Immature natural killer cell (primary cell): ENCODE measurements at regions not wholly inside any gene's neighbourhood (a gene's known extent, or its start where the extent isn't known, plus 50 kb on each side); places are given as distances from the start of the nearest gene placed in this dataset.
A peak's percentile ranks its signal among the peaks of the same experiment; 100 is the strongest.

Experiments used
- DNase-seq, 3 donors: peaks; one replicate each; pipeline ENCODE4 v3.0.0; 2022; ENCODE audit warnings: mixed read lengths in 1 of 3
- H3K27ac Mint-ChIP-seq, 6 donors: one replicate each; pipeline ENCODE4 v1.8.0; 2020; ENCODE audit warnings: mixed read lengths in 6 of 6, mild to moderate bottlenecking in 5 of 6, inconsistent platforms in 4 of 6, moderate library complexity in 3 of 6
- H3K27me3 Mint-ChIP-seq, 3 donors: one replicate each; pipeline ENCODE4 v1.8.0; 2020 to 2021; ENCODE audit warnings: low read depth in 3 of 3, mild to moderate bottlenecking in 3 of 3, mixed read lengths in 3 of 3, moderate library complexity in 3 of 3, inconsistent platforms in 1 of 3
- H3K36me3 Mint-ChIP-seq, 3 donors: one replicate each; pipeline ENCODE4 v1.8.0; 2020; ENCODE audit warnings: mixed read lengths in 3 of 3, inconsistent platforms in 2 of 3, mild to moderate bottlenecking in 2 of 3
- H3K4me1 Mint-ChIP-seq, 2 donors: one replicate each; pipeline ENCODE4 v1.8.0; 2020; ENCODE audit warnings: inconsistent platforms in 2 of 2, mild to moderate bottlenecking in 2 of 2, mixed read lengths in 2 of 2, moderate library complexity in 1 of 2
- H3K4me3 Mint-ChIP-seq, 5 donors: one replicate each; pipeline ENCODE4 v1.8.0; 2020; ENCODE audit warnings: mild to moderate bottlenecking in 5 of 5, mixed read lengths in 5 of 5, inconsistent platforms in 3 of 5, moderate library complexity in 3 of 5
- H3K9me3 Mint-ChIP-seq, 6 donors: one replicate each; pipeline ENCODE4 v1.8.0; 2020; ENCODE audit warnings: mild to moderate bottlenecking in 6 of 6, mixed read lengths in 6 of 6, inconsistent platforms in 4 of 6, moderate library complexity in 3 of 6

DNA sequence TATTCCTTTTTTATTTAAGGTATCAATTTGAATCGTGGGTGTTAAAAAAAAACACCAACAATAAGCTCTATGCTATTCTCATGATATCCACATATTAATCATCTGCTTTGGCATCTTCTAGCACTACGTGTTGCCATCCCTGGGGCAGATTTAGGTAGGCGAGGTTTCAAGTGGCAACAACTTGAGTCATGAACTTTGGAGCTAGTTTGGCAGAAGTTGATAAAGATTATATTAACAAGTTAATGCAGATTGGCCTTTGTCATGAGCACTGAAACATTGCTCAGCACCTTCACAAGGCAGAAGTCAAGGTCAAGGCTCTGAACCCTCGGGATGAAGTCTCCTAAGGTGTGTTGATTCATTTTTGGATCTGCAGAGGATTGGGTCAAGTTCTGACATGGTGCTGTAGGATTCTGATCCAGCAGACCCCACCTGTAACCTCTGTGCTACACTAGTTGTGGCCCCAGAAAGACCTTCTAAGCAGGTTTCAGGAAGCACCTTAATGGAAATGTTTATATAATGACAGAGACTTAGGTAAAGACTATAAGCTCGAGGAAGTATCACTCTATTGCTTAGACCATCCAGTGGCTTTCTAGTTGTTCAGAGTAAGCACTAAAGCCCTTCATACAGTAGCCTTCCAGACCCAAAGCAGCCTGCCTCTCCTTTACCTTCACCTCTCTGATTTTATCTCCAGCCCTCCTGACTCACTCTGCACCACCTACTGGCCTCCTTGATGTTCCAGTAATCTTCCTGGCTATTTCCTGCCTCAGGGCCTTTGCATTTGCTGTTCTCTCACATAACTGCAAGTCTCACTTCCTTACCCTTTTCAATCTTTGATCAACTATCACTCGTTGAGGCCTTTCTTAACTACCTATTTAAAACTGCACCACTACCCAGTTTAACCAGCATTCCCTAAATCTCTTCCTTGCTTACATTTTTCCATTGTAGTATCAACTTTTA, 117.0 kb upstream of the SLC4A4 start:
- Mint-ChIP-seq H3K4me1 (peaks cover 39 to 41% of the 10 kb centered on the region in 2 donors), H3K9me3 (no peaks in the 10 kb centered on the region), H3K27ac (no peak overlapping the region), H3K4me3 (no peak overlapping the region), H3K36me3 (peaks cover 0 to 5% (median 0%) of the 10 kb centered on the region in 3 donors), H3K27me3 (peaks cover 2 to 5% (median 2%) of the 10 kb centered on the region in 3 donors)
- no peak for DNase-seq

DNA sequence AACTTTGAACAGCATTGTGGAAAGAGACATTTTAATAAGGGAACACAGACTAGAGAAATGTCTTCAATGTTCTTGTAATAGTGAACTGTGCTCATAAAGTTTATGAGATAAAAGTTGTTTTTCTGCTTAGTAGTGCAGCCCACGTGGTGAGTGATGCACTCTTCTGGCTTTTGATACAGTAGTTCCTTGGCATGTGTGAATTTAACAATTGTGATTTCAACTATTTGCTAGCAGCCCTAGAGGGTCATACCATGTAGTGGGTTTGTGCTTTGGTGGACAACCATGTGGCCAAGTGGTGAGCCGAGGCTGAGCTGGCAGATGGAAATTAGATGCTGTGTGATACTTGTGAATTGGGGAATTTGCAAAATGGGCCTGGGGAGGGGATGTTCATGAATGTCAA, 116.2 kb upstream of the SLC4A4 start:
- peak overlapping the region in 3 of 5 donors; percentile 8 to 35 (median 22) for H3K4me3 Mint-ChIP-seq

DNA sequence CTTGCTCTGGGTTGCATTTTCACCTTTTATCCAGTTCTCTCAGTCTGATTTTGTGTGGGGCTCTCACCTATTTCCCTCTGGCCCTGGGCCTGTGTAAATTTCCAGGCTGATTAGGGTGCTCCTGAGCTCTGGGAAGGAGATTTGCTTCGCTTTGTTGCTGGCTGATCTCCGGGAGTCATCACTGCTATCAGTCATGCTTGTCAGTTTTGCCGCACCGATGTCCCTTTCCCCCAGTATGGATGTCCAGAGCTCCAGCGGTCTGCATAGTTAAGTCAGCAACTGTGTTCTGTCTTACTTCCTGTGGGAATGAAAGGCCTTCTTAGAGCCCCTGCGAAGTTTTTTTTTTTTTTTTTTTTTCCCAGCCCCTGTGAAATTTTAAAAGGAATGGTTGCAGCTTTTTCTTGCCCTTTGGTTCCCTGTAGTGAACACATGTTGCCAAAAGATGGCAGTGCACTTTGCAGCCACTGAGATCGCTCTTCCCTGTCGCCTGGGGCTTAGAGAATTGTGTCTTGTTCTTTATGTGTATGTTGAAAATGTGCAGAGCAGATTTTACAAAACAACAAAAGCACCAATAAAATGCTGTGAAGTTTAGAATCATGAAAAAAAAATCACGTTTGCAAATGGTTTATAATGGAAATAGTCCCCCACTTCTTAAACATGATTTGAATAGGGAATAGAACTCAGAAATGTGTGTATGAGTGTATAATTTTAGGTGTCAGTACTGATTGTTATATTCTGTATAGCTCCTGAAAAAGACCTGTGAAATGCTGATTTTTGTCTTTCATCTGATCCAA, 109.1 kb upstream of the SLC4A4 start:
- peaks cover 15 to 16% of the 10 kb centered on the region in 2 donors for H3K4me1 Mint-ChIP-seq
- H3K4me3 Mint-ChIP-seq: peak overlapping the region in 1 of 5 donors; percentile 41
- H3K27me3 Mint-ChIP-seq: peaks cover 0 to 2% (median 2%) of the 10 kb centered on the region in 3 donors

More for the DNA sequence above, 116.2 kb upstream of the SLC4A4 start:
- H3K4me1 Mint-ChIP-seq: peaks cover 30 to 38% of the 10 kb centered on the region in 2 donors
- H3K36me3 Mint-ChIP-seq: peaks cover 0 to 5% (median 0%) of the 10 kb centered on the region in 3 donors
- no peak for DNase-seq
- H3K27ac Mint-ChIP-seq: peak overlapping the region in 3 of 6 donors; percentile 17 to 63 (median 35)
- peaks cover 2 to 5% (median 2%) of the 10 kb centered on the region in 3 donors for H3K27me3 Mint-ChIP-seq
- H3K9me3 Mint-ChIP-seq: no peaks in the 10 kb centered on the region

DNA sequence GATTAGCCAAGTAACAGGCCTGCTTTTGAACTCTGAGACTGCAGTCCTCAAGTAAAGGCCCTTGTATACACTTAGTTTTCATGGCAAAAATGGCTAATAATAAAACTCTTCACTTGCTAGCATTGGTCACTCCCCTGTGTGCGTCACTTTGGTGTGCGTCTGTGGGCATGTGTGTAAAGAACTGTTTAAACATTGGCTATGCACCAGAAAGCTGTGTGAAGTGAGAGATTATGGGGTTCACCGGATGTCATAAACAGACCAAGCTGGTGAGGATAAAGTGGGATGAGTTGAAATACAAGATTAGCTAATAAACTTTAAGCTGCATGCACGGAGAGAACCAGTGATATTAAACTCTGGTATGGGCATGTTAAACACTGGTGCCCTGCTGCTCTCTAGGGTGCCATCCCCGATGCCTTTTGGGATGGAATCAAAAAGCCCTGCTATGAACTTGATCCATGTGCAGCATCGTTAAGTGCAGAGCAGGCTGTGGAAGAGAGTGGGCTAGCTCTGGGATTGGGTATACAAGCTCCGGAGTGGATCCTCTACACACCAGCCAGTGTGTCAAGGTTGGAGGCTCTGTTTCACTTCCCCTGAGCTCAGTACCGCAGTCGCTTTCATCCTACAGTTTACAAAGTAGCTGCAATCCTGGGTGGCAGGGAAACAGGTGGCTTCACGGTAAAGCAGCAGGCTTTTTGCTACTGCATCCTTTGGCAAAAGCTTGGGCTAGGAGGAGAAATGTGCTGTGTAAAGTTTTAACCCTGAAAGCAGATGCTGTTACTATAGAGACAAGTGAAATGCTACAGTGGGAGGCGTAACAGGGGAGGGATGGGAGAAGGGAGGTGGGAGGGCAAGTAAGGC, 108.3 kb upstream of the SLC4A4 start:
- Mint-ChIP-seq H3K27me3 (peaks cover 0 to 2% (median 2%) of the 10 kb centered on the region in 3 donors), H3K27ac (no peak overlapping the region), H3K4me3 (no peak overlapping the region), H3K9me3 (no peaks in the 10 kb centered on the region), H3K4me1 (peaks cover 15 to 16% of the 10 kb centered on the region in 2 donors), H3K36me3 (no peaks in the 10 kb centered on the region)
- no peak for DNase-seq

More for the DNA sequence above, 109.1 kb upstream of the SLC4A4 start:
- H3K36me3 Mint-ChIP-seq: no peaks in the 10 kb centered on the region
- H3K9me3 Mint-ChIP-seq: no peaks in the 10 kb centered on the region
- no peak for DNase-seq
- H3K27ac Mint-ChIP-seq: no peak overlapping the region

DNA sequence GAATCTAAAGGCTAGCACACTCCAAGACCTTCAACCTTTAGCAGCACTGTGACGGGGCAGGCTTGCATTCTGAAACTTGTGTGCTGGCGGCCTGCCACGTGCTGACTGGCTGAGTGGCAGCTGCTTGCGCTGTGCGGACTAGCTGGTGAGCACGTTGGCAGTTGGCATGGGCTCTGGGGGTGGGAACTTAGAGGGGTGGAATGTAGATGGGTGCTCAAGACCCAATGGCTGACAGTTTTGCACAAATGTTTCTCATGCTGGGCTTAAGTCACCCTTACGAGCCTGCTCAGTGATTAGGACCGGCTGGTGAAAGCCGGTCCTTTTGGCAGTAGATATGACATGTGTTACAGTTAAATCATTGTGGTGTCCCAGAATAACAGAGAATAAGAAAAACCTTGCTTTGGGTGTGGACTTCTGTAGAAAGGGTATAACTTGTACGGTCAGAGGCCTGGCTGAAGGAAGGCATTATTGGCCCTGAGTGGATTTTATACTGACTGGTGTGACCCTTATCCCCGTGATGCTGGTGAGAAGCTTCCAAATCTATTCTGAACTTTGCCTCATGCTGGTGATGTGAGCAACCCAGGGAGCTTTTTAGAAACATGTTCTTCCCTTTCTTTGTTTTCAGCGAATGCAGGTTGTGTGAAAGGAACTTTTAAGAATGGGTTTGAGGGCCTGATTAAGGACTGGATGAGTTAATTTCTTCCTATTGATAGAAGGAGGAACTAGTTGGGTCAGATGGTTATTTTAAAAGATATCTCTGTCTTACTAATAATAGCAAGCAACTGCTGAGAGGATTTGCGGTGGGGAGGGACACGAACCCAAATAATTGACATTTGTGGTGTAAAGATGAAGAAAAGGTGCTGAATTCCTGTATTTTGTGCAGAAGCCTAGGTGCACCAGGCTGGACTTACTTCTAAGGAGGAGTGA, 107.4 kb upstream of the SLC4A4 start:
- no peak for DNase-seq
- no peak overlapping the region for H3K4me3 Mint-ChIP-seq
- H3K27me3 Mint-ChIP-seq: peaks cover 0 to 2% (median 2%) of the 10 kb centered on the region in 3 donors
- peaks cover 15 to 16% of the 10 kb centered on the region in 2 donors for H3K4me1 Mint-ChIP-seq
- no peaks in the 10 kb centered on the region for H3K36me3 Mint-ChIP-seq
- H3K9me3 Mint-ChIP-seq: no peaks in the 10 kb centered on the region
- H3K27ac Mint-ChIP-seq: no peak overlapping the region

DNA sequence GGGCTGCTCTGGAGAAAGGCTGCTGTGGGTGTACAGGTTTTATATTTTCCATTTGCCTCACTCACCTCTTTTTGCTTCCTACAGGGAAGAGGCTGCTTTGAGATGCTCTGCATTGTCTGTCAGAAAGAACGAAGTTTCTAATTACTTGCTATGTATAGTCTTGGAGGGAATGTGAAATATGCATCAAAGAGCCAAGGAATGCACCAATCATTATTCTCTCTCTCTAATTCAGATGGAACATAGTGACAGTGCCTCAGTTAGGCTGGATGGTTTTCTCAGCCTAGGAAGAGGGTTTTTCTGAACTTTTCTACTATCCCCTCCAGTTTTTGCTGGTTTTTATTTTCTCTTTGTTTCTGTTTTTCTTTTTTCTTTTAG, 106.8 kb upstream of the SLC4A4 start:
- peaks cover 12 to 16% of the 10 kb centered on the region in 2 donors for H3K4me1 Mint-ChIP-seq
- no peak overlapping the region for H3K27ac Mint-ChIP-seq
- peaks cover 0 to 2% (median 2%) of the 10 kb centered on the region in 3 donors for H3K27me3 Mint-ChIP-seq
- H3K36me3 Mint-ChIP-seq: no peaks in the 10 kb centered on the region
- no peak overlapping the region for H3K4me3 Mint-ChIP-seq
- no peak for DNase-seq
- H3K9me3 Mint-ChIP-seq: no peaks in the 10 kb centered on the region

DNA sequence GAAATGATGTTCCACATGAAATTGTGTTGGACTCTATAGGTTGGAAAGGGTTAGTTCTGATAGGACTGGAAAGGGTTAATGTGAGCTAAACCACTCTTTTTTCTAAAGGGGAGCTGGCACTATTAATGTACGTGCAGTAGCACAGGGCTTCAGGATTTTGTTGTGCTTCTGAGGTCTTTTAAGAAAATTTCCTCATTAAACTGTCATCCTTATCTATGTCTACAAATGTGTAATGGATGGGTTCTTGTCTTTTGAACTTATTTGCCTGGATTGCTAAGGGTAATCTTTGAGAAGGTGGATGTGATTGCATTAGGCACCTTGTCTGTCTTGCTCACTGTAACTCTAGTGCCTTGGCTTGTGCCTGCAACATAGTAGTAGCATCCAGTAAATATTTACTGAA, 106.0 kb upstream of the SLC4A4 start:
- H3K4me3 Mint-ChIP-seq: no peak overlapping the region
- H3K4me1 Mint-ChIP-seq: peaks cover 10 to 16% of the 10 kb centered on the region in 2 donors
- H3K9me3 Mint-ChIP-seq: no peaks in the 10 kb centered on the region
- H3K27ac Mint-ChIP-seq: no peak overlapping the region
- H3K27me3 Mint-ChIP-seq: peaks cover 0 to 2% (median 2%) of the 10 kb centered on the region in 3 donors
- no peak for DNase-seq
- H3K36me3 Mint-ChIP-seq: no peaks in the 10 kb centered on the region

DNA sequence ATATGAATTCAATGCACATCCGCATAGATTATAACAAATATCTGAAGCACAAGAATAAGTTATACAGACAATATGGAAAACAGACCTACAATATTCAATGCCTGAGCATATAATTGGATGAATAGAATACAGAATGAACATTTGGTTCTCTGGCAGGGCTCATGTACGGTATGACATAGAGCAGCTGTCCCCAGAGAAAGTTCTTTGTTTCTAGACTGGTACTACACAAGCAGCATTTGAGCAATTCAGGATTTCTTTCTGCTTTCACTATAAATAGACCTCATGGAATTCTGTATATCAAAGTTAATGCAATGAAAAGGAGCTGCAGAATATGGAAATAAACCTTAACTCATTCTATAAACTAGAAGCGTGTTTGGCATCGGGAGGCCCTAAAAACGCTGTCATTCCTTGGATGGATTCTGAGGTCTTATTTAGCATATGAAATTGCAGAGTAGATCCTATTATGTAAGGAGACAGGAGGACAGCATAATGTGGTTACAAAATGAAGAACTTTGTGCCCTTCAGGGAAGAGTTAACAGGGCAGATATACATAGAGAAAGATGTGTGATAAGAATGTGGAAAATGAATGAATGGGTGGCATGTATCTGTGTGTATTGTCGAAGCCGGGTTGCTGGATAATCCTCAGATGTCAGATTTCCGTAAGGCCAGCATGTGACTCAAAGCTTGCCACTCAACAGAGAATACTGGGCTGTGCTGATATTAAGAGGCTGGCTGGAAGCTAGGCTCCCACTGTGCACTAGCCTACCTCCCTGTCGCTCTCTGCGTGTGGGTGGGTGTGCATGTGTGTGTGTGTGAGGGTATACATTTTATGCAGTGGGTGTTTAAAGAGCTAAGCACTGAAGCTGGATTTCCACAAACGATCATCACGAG, 103.3 kb upstream of the SLC4A4 start:
- Mint-ChIP-seq H3K4me3 (no peak overlapping the region), H3K27ac (no peak overlapping the region), H3K4me1 (peaks cover 10 to 11% of the 10 kb centered on the region in 2 donors), H3K36me3 (no peaks in the 10 kb centered on the region), H3K9me3 (no peaks in the 10 kb centered on the region), H3K27me3 (peaks cover 0 to 2% (median 2%) of the 10 kb centered on the region in 3 donors)
- no peak for DNase-seq

DNA sequence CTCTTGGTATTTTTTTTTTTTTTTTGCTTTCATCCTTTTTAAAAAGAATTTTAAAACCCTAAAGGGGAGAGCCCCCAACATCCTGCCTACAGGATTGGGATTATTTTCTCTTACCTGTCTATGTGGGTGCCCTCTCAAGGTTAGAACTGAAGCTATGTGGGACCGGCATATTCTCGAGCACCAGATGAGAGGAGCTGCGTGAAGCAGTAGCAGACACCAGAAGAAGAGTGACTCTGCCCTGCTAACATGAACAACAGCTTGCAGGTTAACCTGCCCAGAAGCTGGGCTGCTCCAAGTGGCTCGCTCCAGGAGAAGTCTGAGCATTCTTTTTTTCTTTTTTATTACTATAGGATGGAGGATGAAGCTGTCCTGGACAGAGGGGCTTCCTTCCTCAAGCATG, 102.6 kb upstream of the SLC4A4 start:
- H3K36me3 Mint-ChIP-seq: no peaks in the 10 kb centered on the region
- H3K27me3 Mint-ChIP-seq: peaks cover 0 to 2% (median 2%) of the 10 kb centered on the region in 3 donors
- no peak overlapping the region for H3K27ac Mint-ChIP-seq

DNA sequence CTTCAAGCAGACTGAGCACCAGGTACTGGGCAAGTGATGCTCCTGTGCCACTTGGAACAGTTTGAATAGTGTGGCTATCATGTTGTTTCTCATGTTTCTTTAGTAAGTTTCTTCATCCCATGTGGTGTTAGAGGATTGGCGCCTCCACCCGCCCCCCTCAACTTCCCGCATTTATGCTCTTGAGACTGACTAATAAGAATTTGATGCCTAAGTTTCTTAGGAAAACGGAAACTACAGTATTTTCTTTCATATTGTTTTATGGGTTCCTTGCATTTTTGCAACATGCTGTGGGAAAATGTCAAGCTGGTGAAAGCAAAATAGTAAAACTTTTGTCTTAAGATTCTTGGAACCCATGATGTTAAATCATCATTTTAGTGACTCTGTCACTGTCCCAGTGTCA, 101.2 kb upstream of the SLC4A4 start:
- no peak overlapping the region for H3K27ac Mint-ChIP-seq
- H3K4me3 Mint-ChIP-seq: no peak overlapping the region
- H3K36me3 Mint-ChIP-seq: no peaks in the 10 kb centered on the region
- H3K4me1 Mint-ChIP-seq: peaks cover 10 to 11% of the 10 kb centered on the region in 2 donors
- H3K9me3 Mint-ChIP-seq: no peaks in the 10 kb centered on the region
- H3K27me3 Mint-ChIP-seq: peaks cover 0 to 2% (median 2%) of the 10 kb centered on the region in 3 donors
- no peak for DNase-seq

More for the DNA sequence above, 102.6 kb upstream of the SLC4A4 start:
- no peak for DNase-seq
- no peaks in the 10 kb centered on the region for H3K9me3 Mint-ChIP-seq
- no peak overlapping the region for H3K4me3 Mint-ChIP-seq
- peaks cover 10 to 11% of the 10 kb centered on the region in 2 donors for H3K4me1 Mint-ChIP-seq

DNA sequence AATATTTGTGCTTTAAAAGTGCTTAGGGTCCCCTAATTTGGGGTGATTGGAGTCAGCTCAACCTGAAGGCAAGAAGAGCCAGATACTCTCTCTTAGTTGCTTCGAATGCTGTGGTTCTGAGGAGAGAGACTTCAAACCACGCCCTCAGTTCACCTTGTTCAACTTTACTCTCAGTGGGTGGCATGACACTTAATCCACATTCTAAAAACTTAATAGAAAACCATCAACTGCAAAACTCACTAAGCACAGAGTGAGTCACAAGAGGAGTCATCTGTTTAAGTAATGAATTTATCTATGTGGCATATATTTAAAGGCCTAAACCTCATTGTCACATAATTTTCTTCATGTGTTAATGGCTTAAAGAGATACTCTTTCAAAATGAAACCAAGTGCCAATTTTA, 99.5 kb upstream of the SLC4A4 start:
- no peak overlapping the region for H3K27ac Mint-ChIP-seq
- no peaks in the 10 kb centered on the region for H3K9me3 Mint-ChIP-seq
- H3K4me1 Mint-ChIP-seq: peaks cover 8 to 10% of the 10 kb centered on the region in 2 donors
- no peak overlapping the region for H3K4me3 Mint-ChIP-seq
- no peak for DNase-seq
- peaks cover 0 to 4% (median 0%) of the 10 kb centered on the region in 3 donors for H3K36me3 Mint-ChIP-seq
- no peaks in the 10 kb centered on the region for H3K27me3 Mint-ChIP-seq

DNA sequence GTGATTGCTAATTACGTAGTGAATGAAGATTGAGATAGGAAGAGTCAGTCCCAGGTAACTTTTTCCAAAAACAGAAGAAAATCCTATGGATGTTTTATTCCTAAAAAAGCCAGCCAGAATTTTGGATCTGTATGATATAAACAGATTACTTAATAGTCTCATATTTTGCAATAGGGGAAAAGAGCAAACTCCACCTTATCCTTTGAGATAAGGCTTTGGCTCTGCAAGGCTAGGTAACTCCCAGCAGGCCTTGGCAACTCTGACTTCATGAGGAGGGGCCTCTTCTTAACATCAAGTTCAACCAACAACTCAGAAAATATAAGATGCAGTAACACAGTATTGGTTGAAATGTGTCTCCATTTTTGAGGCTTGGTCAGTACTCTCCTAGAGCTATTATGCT, 98.7 kb upstream of the SLC4A4 start:
- Mint-ChIP-seq H3K9me3 (no peaks in the 10 kb centered on the region), H3K36me3 (peaks cover 0 to 6% (median 0%) of the 10 kb centered on the region in 3 donors), H3K4me3 (no peak overlapping the region), H3K27ac (peak overlapping the region in 1 of 6 donors; percentile 43), H3K27me3 (no peaks in the 10 kb centered on the region), H3K4me1 (peaks cover 8 to 10% of the 10 kb centered on the region in 2 donors)
- DNase-seq: no peak
